Bronchial epithelial cell (primary cell): ENCODE measurements at regions not wholly inside any gene's neighbourhood (a gene's known extent, or its start where the extent isn't known, plus 50 kb on each side); places are given as distances from the start of the nearest gene placed in this dataset.

Experiments used
- DNase-seq: peaks from one replicate; pipeline ENCODE4 v3.0.0-alpha.2; 2010; ENCODE audit warnings: low read depth
- FAIRE-seq: peaks from 2 replicates; lab custom pipeline; 2011; peaks lifted over from hg19 to GRCh38; lab: Jason Lieb, UNC
- H3K27me3 ChIP-seq: 2 replicates; pipeline ENCODE4 v1.5.1; 2011; ENCODE audit warnings: low read length; ENCODE audit not compliant: control insufficient read depth, insufficient read depth
- H3K36me3 ChIP-seq: 2 replicates; pipeline ENCODE4 v1.5.1; 2011; ENCODE audit warnings: low read length; ENCODE audit not compliant: control insufficient read depth, insufficient read depth
- H3K4me3 ChIP-seq: 2 replicates; pipeline ENCODE4 v1.5.1; 2011; ENCODE audit warnings: mild to moderate bottlenecking, low read depth, low read length, control low read depth
- CTCF ChIP-seq: IDR thresholded peaks from 2 replicates; pipeline ENCODE4 v1.5.1; 2011; ENCODE audit warnings: mild to moderate bottlenecking, moderate library complexity, low read length, control low read depth, inconsistent platforms; ENCODE audit not compliant: insufficient read depth, severe bottlenecking

GRCh38 chr12:87930033-87930432 is 99.2 kb downstream of the C12orf50 start:
- no peaks in the 10 kb centered on the region for H3K27me3 ChIP-seq
- H3K36me3 ChIP-seq: no peaks in the 10 kb centered on the region
- no peak for TF ChIP-seq CTCF
- H3K4me3 ChIP-seq: no peak overlapping the region
- FAIRE-seq (no peak), DNase-seq (peak; percentile 91)

GRCh38 chr12:87929346-87929745 is 99.9 kb downstream of the C12orf50 start:
- no peak for DNase-seq
- H3K27me3 ChIP-seq: no peaks in the 10 kb centered on the region
- TF ChIP-seq CTCF: no peak
- no peak for FAIRE-seq
- no peaks in the 10 kb centered on the region for H3K36me3 ChIP-seq
- H3K4me3 ChIP-seq: no peak overlapping the region

GRCh38 chr12:87928031-87928430 is 101.2 kb downstream of the C12orf50 start:
- Histone ChIP-seq H3K36me3 (no peaks in the 10 kb centered on the region), H3K4me3 (no peak overlapping the region), H3K27me3 (no peaks in the 10 kb centered on the region)
- DNase-seq (no peak), FAIRE-seq (no peak)
- no peak for TF ChIP-seq CTCF

GRCh38 chr12:87925021-87925420 is 104.2 kb downstream of the C12orf50 start:
- no peak for FAIRE-seq
- DNase-seq: no peak
- H3K4me3 ChIP-seq: no peak overlapping the region
- TF ChIP-seq CTCF: no peak
- no peaks in the 10 kb centered on the region for H3K36me3 ChIP-seq
- no peaks in the 10 kb centered on the region for H3K27me3 ChIP-seq

GRCh38 chr12:87924149-87924548 is 105.1 kb downstream of the C12orf50 start:
- H3K27me3 ChIP-seq: no peaks in the 10 kb centered on the region
- no peak overlapping the region for H3K4me3 ChIP-seq
- no peak for TF ChIP-seq CTCF
- DNase-seq: no peak
- FAIRE-seq: no peak
- no peaks in the 10 kb centered on the region for H3K36me3 ChIP-seq

GRCh38 chr12:87923361-87923760 is 105.8 kb downstream of the C12orf50 start:
- no peak for FAIRE-seq
- no peak overlapping the region for H3K4me3 ChIP-seq
- DNase-seq: no peak
- no peaks in the 10 kb centered on the region for H3K27me3 ChIP-seq
- TF ChIP-seq CTCF: no peak
- no peaks in the 10 kb centered on the region for H3K36me3 ChIP-seq
